Fibroblast of pulmonary artery (primary cell): ENCODE measurements at regions not wholly inside any gene's neighbourhood (a gene's known extent, or its start where the extent isn't known, plus 50 kb on each side); places are given as distances from the start of the nearest gene placed in this dataset.

Source experiments
- DNase-seq: peaks from one replicate; pipeline ENCODE4 v3.0.0-alpha.2; 2010; ENCODE audit warnings: low read depth
- H3K4me3 ChIP-seq: replicated peaks from 2 replicates; pipeline ENCODE4 v1.5.1; 2011; ENCODE audit warnings: low read depth, mild to moderate bottlenecking, control low read depth, low read length, moderate library complexity
- TF ChIP-seq, protein P1 (sequence below): IDR thresholded peaks from 2 replicates; pipeline ENCODE4 v1.5.1; 2011; ENCODE audit warnings: mild to moderate bottlenecking, control low read depth, low read length, inconsistent platforms; ENCODE audit errors: missing control alignments

GRCh38 chr2:183426825-183427224 is 302.6 kb downstream of the NUP35 start:
- DNase-seq = no peak
- H3K4me3 ChIP-seq = no peak overlapping the region
- TF ChIP-seq, protein P1, sequence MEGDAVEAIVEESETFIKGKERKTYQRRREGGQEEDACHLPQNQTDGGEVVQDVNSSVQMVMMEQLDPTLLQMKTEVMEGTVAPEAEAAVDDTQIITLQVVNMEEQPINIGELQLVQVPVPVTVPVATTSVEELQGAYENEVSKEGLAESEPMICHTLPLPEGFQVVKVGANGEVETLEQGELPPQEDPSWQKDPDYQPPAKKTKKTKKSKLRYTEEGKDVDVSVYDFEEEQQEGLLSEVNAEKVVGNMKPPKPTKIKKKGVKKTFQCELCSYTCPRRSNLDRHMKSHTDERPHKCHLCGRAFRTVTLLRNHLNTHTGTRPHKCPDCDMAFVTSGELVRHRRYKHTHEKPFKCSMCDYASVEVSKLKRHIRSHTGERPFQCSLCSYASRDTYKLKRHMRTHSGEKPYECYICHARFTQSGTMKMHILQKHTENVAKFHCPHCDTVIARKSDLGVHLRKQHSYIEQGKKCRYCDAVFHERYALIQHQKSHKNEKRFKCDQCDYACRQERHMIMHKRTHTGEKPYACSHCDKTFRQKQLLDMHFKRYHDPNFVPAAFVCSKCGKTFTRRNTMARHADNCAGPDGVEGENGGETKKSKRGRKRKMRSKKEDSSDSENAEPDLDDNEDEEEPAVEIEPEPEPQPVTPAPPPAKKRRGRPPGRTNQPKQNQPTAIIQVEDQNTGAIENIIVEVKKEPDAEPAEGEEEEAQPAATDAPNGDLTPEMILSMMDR = no peak

DNA sequence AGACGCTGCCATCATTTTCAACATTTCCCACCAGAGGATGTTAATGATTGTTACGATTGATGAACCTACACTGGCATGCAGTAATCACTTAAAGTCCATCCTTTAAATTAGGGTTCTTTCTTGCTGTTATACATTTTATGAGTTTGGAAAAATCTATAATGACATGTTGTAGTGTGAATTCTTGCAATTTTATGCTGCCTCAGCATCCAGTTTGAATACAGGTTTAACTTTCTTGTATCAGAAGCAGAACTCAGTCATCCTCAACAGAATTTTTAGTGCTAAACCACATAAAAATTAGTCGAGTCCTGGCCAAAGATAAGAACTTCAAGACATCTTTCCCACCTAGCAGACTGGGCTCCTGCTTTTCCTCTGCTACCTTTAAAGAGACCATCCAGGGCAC is 303.3 kb downstream of the NUP35 start:
- TF ChIP-seq, protein P1 = no peak
- H3K4me3 ChIP-seq = no peak overlapping the region

DNA sequence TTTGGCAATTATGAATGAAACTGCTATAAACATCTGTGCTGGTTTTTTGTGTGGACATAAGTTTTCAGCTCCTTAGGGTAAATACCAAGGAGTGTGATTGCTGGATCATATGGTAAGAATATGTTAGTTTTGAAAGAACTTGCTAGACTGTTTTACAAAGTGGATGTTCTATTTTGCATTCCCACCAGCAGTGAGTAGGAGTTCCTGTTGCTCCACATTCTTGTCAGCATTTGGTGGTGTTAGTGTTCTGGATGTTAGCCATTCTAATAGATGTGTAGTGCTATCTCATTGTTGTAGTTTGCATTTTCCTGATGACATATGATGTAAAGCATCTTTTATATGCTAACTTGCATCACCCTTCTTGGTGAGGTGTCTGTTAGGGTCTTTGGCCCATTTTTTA is 304.6 kb downstream of the NUP35 start:
- TF ChIP-seq, protein P1 = no peak

More for the DNA sequence above, 303.3 kb downstream of the NUP35 start:
- DNase-seq = no peak

DNA sequence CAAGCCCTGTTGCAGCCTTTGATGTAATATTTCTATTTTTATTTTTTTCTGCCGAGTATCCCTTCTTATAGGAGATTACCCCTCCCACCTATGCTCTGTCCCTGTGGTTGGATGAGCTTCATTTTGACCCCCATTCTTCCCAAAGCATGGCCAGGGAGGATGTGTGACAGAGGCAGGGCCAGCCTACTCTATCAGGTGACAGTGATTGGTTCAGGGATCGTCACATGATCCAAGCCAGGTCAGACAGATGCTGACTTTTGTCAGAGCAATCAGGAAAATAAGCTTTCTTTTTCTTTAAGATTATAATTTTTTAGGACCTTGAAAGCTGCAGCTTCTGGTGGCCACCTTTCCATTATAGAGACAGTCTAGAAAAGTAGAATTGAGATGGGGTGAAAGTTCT is 314.3 kb downstream of the NUP35 start:
- no peak for DNase-seq
- TF ChIP-seq, protein P1 = no peak
- H3K4me3 ChIP-seq = no peak overlapping the region

More for the DNA sequence above, 304.6 kb downstream of the NUP35 start:
- H3K4me3 ChIP-seq = no peak overlapping the region
- DNase-seq = no peak

- H3K4me3 ChIP-seq = no peak overlapping the region
- TF ChIP-seq, protein P1 = no peak
- DNase-seq = no peak
These were observed 330.8 kb downstream of the NUP35 start for GRCh38 chr2:183455056-183455455.

DNA sequence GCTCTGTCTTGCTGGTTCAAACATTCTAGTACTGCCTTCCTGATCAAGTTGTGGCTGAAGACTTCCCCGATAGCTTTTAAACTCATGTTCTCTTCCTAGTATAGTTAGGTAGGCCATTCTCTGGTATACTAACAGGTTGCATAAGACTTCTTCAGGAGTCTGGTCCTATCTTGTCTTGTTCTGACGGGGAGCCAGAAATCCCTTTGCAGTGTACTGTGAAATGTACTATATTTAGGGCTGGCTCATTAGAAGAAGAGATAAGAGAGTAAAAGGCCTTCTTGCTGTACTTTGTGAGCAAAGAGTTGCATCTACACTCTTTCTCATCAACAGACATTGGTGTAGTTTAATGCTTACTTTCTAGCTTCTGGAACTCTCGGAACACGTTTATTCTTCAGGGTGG is 331.9 kb downstream of the NUP35 start:
- H3K4me3 ChIP-seq = no peak overlapping the region
- no peak for DNase-seq
- TF ChIP-seq, protein P1 = no peak

GRCh38 chr2:183458460-183458859 is 334.2 kb downstream of the NUP35 start:
- no peak for DNase-seq
- H3K4me3 ChIP-seq = no peak overlapping the region
- TF ChIP-seq, protein P1 = no peak
